ENCODE measurements at regions not wholly inside any gene's neighbourhood (a gene's known extent, or its start where the extent isn't known, plus 50 kb on each side); places are given as distances from the start of the nearest gene placed in this dataset.

- no peak for ATAC-seq
These were observed 55.2 kb upstream of the PTGS2 start for GRCh38 chr1:186735463-186735862.

GRCh38 chr1:186730951-186731729, 50.9 kb upstream of the PTGS2 start:
- no peak for ATAC-seq
